HCT116 (cell line): ENCODE measurements at regions not wholly inside any gene's neighbourhood (a gene's known extent, or its start where the extent isn't known, plus 50 kb on each side); places are given as distances from the start of the nearest gene placed in this dataset.

Experiments used
- CEBPB ChIP-seq: IDR thresholded peaks from 2 replicates; pipeline ENCODE4 v1.6.1; 2012; ENCODE audit warnings: low read depth
- CTCF ChIP-seq, 3 experiments: fragments of 200-600 bp in 1 of 3; sonication (generic) in 1 of 3; IDR thresholded peaks in 2 of 3; conservative IDR thresholded peaks in 1 of 3; 2 replicates each; pipeline ENCODE4 v1.5.1; 2012 to 2017; ENCODE audit warnings: low read depth in 2 of 3, low read length in 2 of 3, antibody characterized with exemption in 1 of 3, borderline replicate concordance in 1 of 3, control low read depth in 1 of 3, mild to moderate bottlenecking in 1 of 3, mixed read lengths in 1 of 3, mixed run types in 1 of 3, moderate library complexity in 1 of 3; ENCODE audit not compliant: insufficient read depth in 1 of 3
- EZH2 ChIP-seq: fragments of 200-600 bp; sonication (generic); IDR thresholded peaks from 2 replicates; pipeline ENCODE4 v1.6.1; 2017; ENCODE audit warnings: antibody characterized with exemption, mixed run types
- POLR2A ChIP-seq: IDR thresholded peaks from 2 replicates; pipeline ENCODE4 v1.7.0; 2011; ENCODE audit warnings: borderline replicate concordance; ENCODE audit not compliant: insufficient read depth, insufficient read length; ENCODE audit errors: extremely low read depth
- POLR2AphosphoS5 ChIP-seq: IDR thresholded peaks from 2 replicates; pipeline ENCODE4 v1.6.1; 2011; ENCODE audit warnings: mild to moderate bottlenecking, low read depth, low read length, moderate library complexity
- REST ChIP-seq: IDR thresholded peaks from 2 replicates; pipeline ENCODE4 v1.6.1; 2012; ENCODE audit warnings: low read depth
- SIN3A ChIP-seq: IDR thresholded peaks from 2 replicates; pipeline ENCODE4 v1.6.1; 2012; ENCODE audit warnings: low read depth
- ZNF274 ChIP-seq: fragments of 200-500 bp; sonication (Bioruptor generic); IDR thresholded peaks from 2 replicates; pipeline ENCODE4 v1.6.1; 2014; ENCODE audit warnings: mild to moderate bottlenecking, low read depth, low read length, inconsistent platforms
- TF ChIP-seq, protein P1 (sequence below): IDR thresholded peaks from 2 replicates; pipeline ENCODE4 v1.6.1; 2012

- TF ChIP-seq CTCF (IDR thresholded peaks at IDR 0.05 in 2 of 3, conservative IDR thresholded peaks at IDR 0.05 in 1 of 3; ENCODE audit: borderline replicate concordance in 1 of 3, insufficient read depth in 1 of 3, low read depth in 2 of 3, low read length in 2 of 3) (no peak), SIN3A (no peak), ZNF274 (no peak), REST (no peak), CEBPB (no peak), POLR2A (no peak), EZH2 (no peak), POLR2AphosphoS5 (no peak)
- TF ChIP-seq, protein P1, sequence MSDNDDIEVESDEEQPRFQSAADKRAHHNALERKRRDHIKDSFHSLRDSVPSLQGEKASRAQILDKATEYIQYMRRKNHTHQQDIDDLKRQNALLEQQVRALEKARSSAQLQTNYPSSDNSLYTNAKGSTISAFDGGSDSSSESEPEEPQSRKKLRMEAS = no peak
Observed at GRCh38 chr16:9199311-9199710, 107.9 kb downstream of the HAPSTR1 start.
